ENCODE measurements at regions not wholly inside any gene's neighbourhood (a gene's known extent, or its start where the extent isn't known, plus 50 kb on each side); places are given as distances from the start of the nearest gene placed in this dataset.

- TF ChIP-seq, protein P1, sequence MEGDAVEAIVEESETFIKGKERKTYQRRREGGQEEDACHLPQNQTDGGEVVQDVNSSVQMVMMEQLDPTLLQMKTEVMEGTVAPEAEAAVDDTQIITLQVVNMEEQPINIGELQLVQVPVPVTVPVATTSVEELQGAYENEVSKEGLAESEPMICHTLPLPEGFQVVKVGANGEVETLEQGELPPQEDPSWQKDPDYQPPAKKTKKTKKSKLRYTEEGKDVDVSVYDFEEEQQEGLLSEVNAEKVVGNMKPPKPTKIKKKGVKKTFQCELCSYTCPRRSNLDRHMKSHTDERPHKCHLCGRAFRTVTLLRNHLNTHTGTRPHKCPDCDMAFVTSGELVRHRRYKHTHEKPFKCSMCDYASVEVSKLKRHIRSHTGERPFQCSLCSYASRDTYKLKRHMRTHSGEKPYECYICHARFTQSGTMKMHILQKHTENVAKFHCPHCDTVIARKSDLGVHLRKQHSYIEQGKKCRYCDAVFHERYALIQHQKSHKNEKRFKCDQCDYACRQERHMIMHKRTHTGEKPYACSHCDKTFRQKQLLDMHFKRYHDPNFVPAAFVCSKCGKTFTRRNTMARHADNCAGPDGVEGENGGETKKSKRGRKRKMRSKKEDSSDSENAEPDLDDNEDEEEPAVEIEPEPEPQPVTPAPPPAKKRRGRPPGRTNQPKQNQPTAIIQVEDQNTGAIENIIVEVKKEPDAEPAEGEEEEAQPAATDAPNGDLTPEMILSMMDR (IDR thresholded peaks at IDR 0.05) = no peak
- TF ChIP-seq EP300 (IDR thresholded peaks at IDR 0.05) (no peak), POLR2A (IDR thresholded peaks at IDR 0.05) (no peak), POLR2AphosphoS5 (IDR thresholded peaks at IDR 0.05) (no peak)
These were observed 1551.7 kb upstream of the GOT2 start for GRCh38 chr16:60285794-60286193.

Measured in stomach (tissue), 4 donors.